Right atrium auricular region (tissue), 2 donors: ENCODE measurements at regions not wholly inside any gene's neighbourhood (a gene's known extent, or its start where the extent isn't known, plus 50 kb on each side); places are given as distances from the start of the nearest gene placed in this dataset.

Experiments
- DNase-seq: peaks from one replicate; pipeline ENCODE4 v3.0.0-alpha.2; 2019; ENCODE audit warnings: low spot score
- H3K27ac ChIP-seq, 2 donors: fragments of 200-600 bp; sonication (generic); 1 replicate in 1 of 2; 2 replicates in 1 of 2; pipeline ENCODE4 v1.5.1; 2016 to 2019
- H3K27me3 ChIP-seq, 2 donors: fragments of 200-600 bp; sonication (generic); one replicate each; pipeline versions ENCODE4 v1.5.1 to v1.6.0; 2017 to 2019
- H3K36me3 ChIP-seq: fragments of 200-600 bp; sonication (generic); one replicate; pipeline ENCODE4 v1.5.1; 2016
- H3K4me1 ChIP-seq, 2 donors: fragments of 200-600 bp; sonication (generic); one replicate each; pipeline versions ENCODE4 v1.5.1 to v1.6.0; 2017 to 2019
- H3K4me3 ChIP-seq, 2 donors: fragments of 200-600 bp; sonication (generic); 1 replicate in 1 of 2; 2 replicates in 1 of 2; pipeline ENCODE4 v1.5.1; 2017 to 2019; ENCODE audit warnings: mild to moderate bottlenecking in 1 of 2, moderate library complexity in 1 of 2
- H3K9me3 ChIP-seq, 2 donors: fragments of 200-600 bp; sonication (generic); one replicate each; pipeline ENCODE4 v1.5.1; 2019
- TF ChIP-seq, protein P1 (sequence below), 2 donors: fragments of 200-600 bp; sonication (generic); IDR thresholded peaks; one replicate each; pipeline ENCODE4 v1.5.1; 2019; ENCODE audit warnings: antibody characterized with exemption in 2 of 2

- no peaks in the 10 kb centered on the region for H3K27me3 ChIP-seq
- no peak overlapping the region for H3K4me3 ChIP-seq
- H3K9me3 ChIP-seq = no peaks in the 10 kb centered on the region
- no peak overlapping the region for H3K27ac ChIP-seq
- H3K4me1 ChIP-seq = no peaks in the 10 kb centered on the region
- no peaks in the 10 kb centered on the region for H3K36me3 ChIP-seq
- TF ChIP-seq, protein P1, sequence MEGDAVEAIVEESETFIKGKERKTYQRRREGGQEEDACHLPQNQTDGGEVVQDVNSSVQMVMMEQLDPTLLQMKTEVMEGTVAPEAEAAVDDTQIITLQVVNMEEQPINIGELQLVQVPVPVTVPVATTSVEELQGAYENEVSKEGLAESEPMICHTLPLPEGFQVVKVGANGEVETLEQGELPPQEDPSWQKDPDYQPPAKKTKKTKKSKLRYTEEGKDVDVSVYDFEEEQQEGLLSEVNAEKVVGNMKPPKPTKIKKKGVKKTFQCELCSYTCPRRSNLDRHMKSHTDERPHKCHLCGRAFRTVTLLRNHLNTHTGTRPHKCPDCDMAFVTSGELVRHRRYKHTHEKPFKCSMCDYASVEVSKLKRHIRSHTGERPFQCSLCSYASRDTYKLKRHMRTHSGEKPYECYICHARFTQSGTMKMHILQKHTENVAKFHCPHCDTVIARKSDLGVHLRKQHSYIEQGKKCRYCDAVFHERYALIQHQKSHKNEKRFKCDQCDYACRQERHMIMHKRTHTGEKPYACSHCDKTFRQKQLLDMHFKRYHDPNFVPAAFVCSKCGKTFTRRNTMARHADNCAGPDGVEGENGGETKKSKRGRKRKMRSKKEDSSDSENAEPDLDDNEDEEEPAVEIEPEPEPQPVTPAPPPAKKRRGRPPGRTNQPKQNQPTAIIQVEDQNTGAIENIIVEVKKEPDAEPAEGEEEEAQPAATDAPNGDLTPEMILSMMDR (IDR thresholded peaks at IDR 0.05) = no peak
- DNase-seq = no peak
Observed at GRCh38 chr4:125770814-125771398, 456.2 kb downstream of the FAT4 start.

DNA sequence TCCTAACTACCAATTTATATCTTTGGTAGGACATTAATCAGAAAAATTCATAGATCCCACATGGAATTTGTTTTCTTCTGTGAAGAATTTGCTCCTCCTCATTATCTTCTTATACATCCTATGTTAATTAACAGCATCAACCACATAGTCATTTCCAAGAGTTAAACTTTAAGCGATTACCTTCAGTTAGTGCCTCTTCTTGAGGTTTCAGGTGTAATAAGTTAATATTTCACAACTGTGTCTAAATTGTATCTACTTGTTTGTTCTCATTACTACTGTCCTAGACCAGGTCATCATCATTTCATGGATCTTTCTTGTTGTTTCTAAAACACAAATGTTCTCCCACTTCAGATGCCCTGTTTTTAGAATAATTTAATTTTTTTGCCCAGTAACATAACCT lies 457.9 kb downstream of the FAT4 start:
- Histone ChIP-seq H3K27me3 (no peaks in the 10 kb centered on the region), H3K4me1 (no peaks in the 10 kb centered on the region), H3K27ac (no peak overlapping the region), H3K9me3 (no peaks in the 10 kb centered on the region), H3K4me3 (no peak overlapping the region), H3K36me3 (no peaks in the 10 kb centered on the region)
- DNase-seq = no peak
- TF ChIP-seq, protein P1 (IDR thresholded peaks at IDR 0.05) = no peak

- TF ChIP-seq, protein P1 (IDR thresholded peaks at IDR 0.05) = no peak
- Histone ChIP-seq H3K4me1 (no peaks in the 10 kb centered on the region), H3K4me3 (no peak overlapping the region), H3K36me3 (no peaks in the 10 kb centered on the region), H3K27ac (no peak overlapping the region), H3K27me3 (no peaks in the 10 kb centered on the region), H3K9me3 (no peaks in the 10 kb centered on the region)
- no peak for DNase-seq
Observed at GRCh38 chr4:125773502-125773901, 458.7 kb downstream of the FAT4 start.

GRCh38 chr4:125773931-125774330 lies 459.2 kb downstream of the FAT4 start:
- no peaks in the 10 kb centered on the region for H3K9me3 ChIP-seq
- H3K4me3 ChIP-seq = no peak overlapping the region
- no peak overlapping the region for H3K27ac ChIP-seq
- no peaks in the 10 kb centered on the region for H3K27me3 ChIP-seq
- TF ChIP-seq, protein P1 (IDR thresholded peaks at IDR 0.05) = no peak
- DNase-seq = no peak
- H3K4me1 ChIP-seq = no peaks in the 10 kb centered on the region
- H3K36me3 ChIP-seq = no peaks in the 10 kb centered on the region

GRCh38 chr4:125776146-125776545 lies 461.4 kb downstream of the FAT4 start:
- Histone ChIP-seq H3K4me3 (no peak overlapping the region), H3K4me1 (no peaks in the 10 kb centered on the region), H3K36me3 (no peaks in the 10 kb centered on the region), H3K27ac (no peak overlapping the region), H3K27me3 (no peaks in the 10 kb centered on the region), H3K9me3 (no peaks in the 10 kb centered on the region)
- no peak for DNase-seq
- TF ChIP-seq, protein P1 (IDR thresholded peaks at IDR 0.05) = no peak

DNA sequence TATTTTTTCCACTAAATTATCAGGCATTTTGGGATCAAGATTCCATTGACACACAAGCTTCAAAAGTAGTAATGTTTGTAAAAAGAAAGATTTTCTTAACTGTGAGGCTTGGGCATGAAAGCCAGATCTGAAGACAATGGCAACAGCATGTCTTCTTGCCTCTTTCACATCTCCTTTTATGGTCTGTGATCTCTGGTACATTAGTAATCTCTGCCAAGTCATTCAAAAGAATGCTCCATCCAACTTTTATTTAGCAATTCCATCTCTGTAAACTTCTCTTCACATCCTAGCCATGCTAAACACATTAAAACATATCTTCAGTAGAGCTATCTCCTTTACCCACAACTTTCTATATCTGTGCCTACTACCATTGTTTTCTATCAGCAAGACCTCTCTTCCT lies 465.4 kb downstream of the FAT4 start:
- no peak overlapping the region for H3K27ac ChIP-seq
- TF ChIP-seq, protein P1 (IDR thresholded peaks at IDR 0.05) = no peak
- no peaks in the 10 kb centered on the region for H3K36me3 ChIP-seq
- H3K4me1 ChIP-seq = no peaks in the 10 kb centered on the region
- no peak overlapping the region for H3K4me3 ChIP-seq
- H3K9me3 ChIP-seq = no peaks in the 10 kb centered on the region
- H3K27me3 ChIP-seq = no peaks in the 10 kb centered on the region
- DNase-seq = no peak
